Activated CD8-positive, alpha-beta memory T cell treated with anti-CD3 and anti-CD28 coated beads, Interleukin-2, amount 10 ng/mL, durations not matched to agents 7 days and 5 days (primary cell): ENCODE measurements at regions not wholly inside any gene's neighbourhood (a gene's known extent, or its start where the extent isn't known, plus 50 kb on each side); places are given as distances from the start of the nearest gene placed in this dataset.
"Not testable (repeated sequence)": the region's sequence is repeated elsewhere in the genome, so short reads cannot be mapped to it uniquely, and the experiment has no call there.

ENCODE experiments used
- ATAC-seq: fragments of 150-1000 bp; cut with Tn5 transposase; one replicate; pipeline ENCODE4 v1.10.0; 2021; ENCODE audit warnings: moderate library complexity
- CTCF ChIA-PET: fragments of 350-600 bp; sonication (Branson Sonifier 250); formaldehyde crosslinking; loops from one replicate; lab custom pipeline; 2021; ENCODE audit warnings: antibody characterized with exemption; lab: Charles Lee
- DNase-seq: peaks from one replicate; pipeline ENCODE4 v3.0.0-alpha.2; 2020
- H3K27ac Mint-ChIP-seq: one replicate; pipeline ENCODE4 v1.8.0; 2021; ENCODE audit warnings: mild to moderate bottlenecking, mixed read lengths
- H3K27me3 Mint-ChIP-seq: one replicate; pipeline ENCODE4 v1.8.0; 2021; ENCODE audit warnings: mixed read lengths
- H3K36me3 Mint-ChIP-seq: one replicate; pipeline ENCODE4 v1.8.0; 2021; ENCODE audit warnings: mild to moderate bottlenecking, mixed read lengths
- H3K4me1 Mint-ChIP-seq: one replicate; pipeline ENCODE4 v1.8.0; 2021; ENCODE audit warnings: mixed read lengths
- H3K4me3 Mint-ChIP-seq: one replicate; pipeline ENCODE4 v1.8.0; 2021; ENCODE audit warnings: mild to moderate bottlenecking, moderate library complexity, mixed read lengths
- H3K9me3 Mint-ChIP-seq: one replicate; pipeline ENCODE4 v1.8.0; 2022; ENCODE audit warnings: low read depth, mixed read lengths

- H3K27me3 Mint-ChIP-seq, H3K9me3 Mint-ChIP-seq, DNase-seq, H3K4me3 Mint-ChIP-seq, H3K27ac Mint-ChIP-seq, H3K4me1 Mint-ChIP-seq, CTCF ChIA-PET, H3K36me3 Mint-ChIP-seq, ATAC-seq: not testable (repeated sequence)
Measured at GRCh38 chr16:33734650-33735049, 275.2 kb downstream of the TP53TG3F start.

- not testable (repeated sequence) for ATAC-seq, H3K9me3 Mint-ChIP-seq, H3K36me3 Mint-ChIP-seq
Measured at GRCh38 chr16:33766869-33767765, 307.7 kb downstream of the TP53TG3F start.

DNA sequence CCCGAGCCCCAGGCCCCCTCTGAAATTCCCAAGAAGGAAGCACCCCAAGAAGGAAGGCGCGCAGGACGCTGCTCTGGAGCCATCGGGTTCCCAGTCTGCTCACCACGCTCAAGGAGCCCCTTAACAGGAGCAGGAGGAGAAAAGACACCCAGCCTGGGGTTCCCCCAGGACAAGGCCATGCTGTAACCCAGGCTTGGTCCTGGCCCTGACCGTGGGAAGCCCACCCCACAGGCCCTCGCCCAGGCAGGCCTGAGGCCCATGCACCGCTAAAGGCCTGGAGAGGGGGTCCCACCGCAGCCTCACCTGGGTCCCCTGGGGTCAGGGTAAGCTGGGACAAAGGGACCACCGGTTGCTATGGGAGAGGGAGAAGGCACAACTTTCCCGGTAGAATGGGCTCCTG, 309.3 kb downstream of the TP53TG3F start:
- H3K9me3 Mint-ChIP-seq, DNase-seq, CTCF ChIA-PET, H3K4me1 Mint-ChIP-seq, H3K27ac Mint-ChIP-seq, H3K36me3 Mint-ChIP-seq, H3K4me3 Mint-ChIP-seq, ATAC-seq, H3K27me3 Mint-ChIP-seq: not testable (repeated sequence)

More at GRCh38 chr16:33766869-33767765, 307.7 kb downstream of the TP53TG3F start:
- DNase-seq, H3K27ac Mint-ChIP-seq, H3K27me3 Mint-ChIP-seq, H3K4me3 Mint-ChIP-seq, H3K4me1 Mint-ChIP-seq, CTCF ChIA-PET: not testable (repeated sequence)

- DNase-seq, H3K4me3 Mint-ChIP-seq, H3K27me3 Mint-ChIP-seq, ATAC-seq, H3K27ac Mint-ChIP-seq, H3K36me3 Mint-ChIP-seq, H3K9me3 Mint-ChIP-seq, CTCF ChIA-PET, H3K4me1 Mint-ChIP-seq: not testable (repeated sequence)
Measured at GRCh38 chr16:33769180-33769846, 309.9 kb downstream of the TP53TG3F start.

GRCh38 chr16:33770478-33770877, 311.1 kb downstream of the TP53TG3F start:
- H3K4me3 Mint-ChIP-seq, H3K27me3 Mint-ChIP-seq, DNase-seq, H3K4me1 Mint-ChIP-seq, CTCF ChIA-PET, H3K36me3 Mint-ChIP-seq, H3K27ac Mint-ChIP-seq, ATAC-seq: not testable (repeated sequence)
- peaks cover 12% of the 10 kb centered on the region for H3K9me3 Mint-ChIP-seq

GRCh38 chr16:33771211-33771610, 311.8 kb downstream of the TP53TG3F start:
- peaks cover 12% of the 10 kb centered on the region for H3K9me3 Mint-ChIP-seq
- H3K4me1 Mint-ChIP-seq, H3K4me3 Mint-ChIP-seq, CTCF ChIA-PET, DNase-seq, ATAC-seq, H3K27me3 Mint-ChIP-seq, H3K27ac Mint-ChIP-seq, H3K36me3 Mint-ChIP-seq: not testable (repeated sequence)

GRCh38 chr16:33773966-33774365, 314.6 kb downstream of the TP53TG3F start:
- H3K36me3 Mint-ChIP-seq, CTCF ChIA-PET, H3K4me3 Mint-ChIP-seq, H3K27me3 Mint-ChIP-seq, ATAC-seq, DNase-seq, H3K9me3 Mint-ChIP-seq, H3K4me1 Mint-ChIP-seq, H3K27ac Mint-ChIP-seq: not testable (repeated sequence)

GRCh38 chr16:33774724-33775123, 315.3 kb downstream of the TP53TG3F start:
- CTCF ChIA-PET, H3K4me3 Mint-ChIP-seq, H3K27me3 Mint-ChIP-seq, H3K4me1 Mint-ChIP-seq, H3K36me3 Mint-ChIP-seq, DNase-seq, ATAC-seq, H3K9me3 Mint-ChIP-seq, H3K27ac Mint-ChIP-seq: not testable (repeated sequence)

GRCh38 chr16:33816328-33816944, 357.0 kb downstream of the TP53TG3F start:
- H3K27me3 Mint-ChIP-seq, H3K4me3 Mint-ChIP-seq, ATAC-seq, H3K36me3 Mint-ChIP-seq, H3K27ac Mint-ChIP-seq, H3K4me1 Mint-ChIP-seq, DNase-seq, H3K9me3 Mint-ChIP-seq, CTCF ChIA-PET: not testable (repeated sequence)

- CTCF ChIA-PET, H3K9me3 Mint-ChIP-seq, DNase-seq, H3K27me3 Mint-ChIP-seq, ATAC-seq, H3K36me3 Mint-ChIP-seq, H3K4me1 Mint-ChIP-seq, H3K27ac Mint-ChIP-seq, H3K4me3 Mint-ChIP-seq: not testable (repeated sequence)
Measured at GRCh38 chr16:33824736-33825135, 365.3 kb downstream of the TP53TG3F start.

- H3K4me3 Mint-ChIP-seq, DNase-seq, CTCF ChIA-PET, H3K27me3 Mint-ChIP-seq, H3K4me1 Mint-ChIP-seq, H3K36me3 Mint-ChIP-seq, ATAC-seq, H3K9me3 Mint-ChIP-seq, H3K27ac Mint-ChIP-seq: not testable (repeated sequence)
Measured at GRCh38 chr16:33827522-33827921, 368.1 kb downstream of the TP53TG3F start.

- H3K27ac Mint-ChIP-seq, DNase-seq, H3K4me1 Mint-ChIP-seq, H3K4me3 Mint-ChIP-seq, ATAC-seq, H3K9me3 Mint-ChIP-seq, CTCF ChIA-PET, H3K27me3 Mint-ChIP-seq, H3K36me3 Mint-ChIP-seq: not testable (repeated sequence)
Measured at GRCh38 chr16:33839157-33839556, 379.7 kb downstream of the TP53TG3F start.

GRCh38 chr16:33844533-33844932, 385.1 kb downstream of the TP53TG3F start:
- CTCF ChIA-PET, H3K4me3 Mint-ChIP-seq, H3K27me3 Mint-ChIP-seq, H3K27ac Mint-ChIP-seq, H3K36me3 Mint-ChIP-seq, ATAC-seq, H3K9me3 Mint-ChIP-seq, H3K4me1 Mint-ChIP-seq: not testable (repeated sequence)
- peak; percentile 40 for DNase-seq
